IMR-90 (cell line): ENCODE measurements at regions not wholly inside any gene's neighbourhood (a gene's known extent, or its start where the extent isn't known, plus 50 kb on each side); places are given as distances from the start of the nearest gene placed in this dataset.

ENCODE experiments used
- ATAC-seq: fragments of 200-7000 bp; cut with Tn5 transposase; 2 replicates; pipeline ENCODE4 v1.9.1; 2020; ENCODE audit warnings: low read depth, mild to moderate bottlenecking, moderate library complexity
- BruUV-seq: library from RNA; stranded (reverse); fragments of 400-500 nt; replicated peaks from 2 replicates; lab custom pipeline; 2021; lab: Mats Ljungman, UMichigan
- CTCF ChIA-PET: fragments of 300-600 bp; formaldehyde crosslinking; extraction: SDS; loops from one replicate; lab custom pipeline; 2021; ENCODE audit warnings: antibody characterized with exemption; lab: Yijun Ruan, JAX
- POLR2A ChIA-PET: fragments of 300-600 bp; sonication (Branson Sonifier 250); formaldehyde crosslinking; loops from one replicate; lab custom pipeline; 2022; ENCODE audit warnings: antibody characterized with exemption; ENCODE audit not compliant: unreplicated experiment; lab: Charles Lee
- DNase-seq: peaks from one replicate; pipeline ENCODE4 v3.0.0; 2013
- H2AFZ ChIP-seq: replicated peaks from 2 replicates; pipeline ENCODE3; 2013; ENCODE audit warnings: low read length, mild to moderate bottlenecking; ENCODE audit not compliant: poor library complexity
- H2AK5ac ChIP-seq: 2 replicates; pipeline ENCODE4 v1.6.1; 2013; ENCODE audit warnings: low read depth, low read length, inconsistent platforms
- H2AK9ac ChIP-seq: replicated peaks from 2 replicates; pipeline ENCODE3; 2013; ENCODE audit warnings: mild to moderate bottlenecking, low read depth, low read length, moderate library complexity; ENCODE audit not compliant: poor library complexity
- H2BK120ac ChIP-seq: 2 replicates; pipeline ENCODE4 v1.6.1; 2013; ENCODE audit warnings: low read depth, low read length, inconsistent platforms
- H2BK15ac ChIP-seq: 3 replicates; pipeline ENCODE4 v1.6.1; 2013; ENCODE audit warnings: low read depth, low read length, inconsistent platforms
- H2BK20ac ChIP-seq: 2 replicates; pipeline ENCODE4 v1.6.1; 2013; ENCODE audit warnings: low read depth, mild to moderate bottlenecking, inconsistent platforms, low read length, moderate library complexity
- H2BK5ac ChIP-seq: 2 replicates; pipeline ENCODE4 v1.6.1; 2013; ENCODE audit warnings: mild to moderate bottlenecking, low read depth, low read length, inconsistent platforms; ENCODE audit not compliant: poor library complexity, severe bottlenecking
- H3K14ac ChIP-seq: replicated peaks from 2 replicates; pipeline ENCODE4 v1.6.1; 2013; ENCODE audit warnings: low read depth, low read length, inconsistent platforms
- H3K18ac ChIP-seq: 2 replicates; pipeline ENCODE4 v1.6.1; 2013; ENCODE audit warnings: low read depth, low read length, control low read depth
- H3K23ac ChIP-seq: 2 replicates; pipeline ENCODE4 v1.6.1; 2013; ENCODE audit warnings: low read depth, low read length, inconsistent platforms
- H3K27ac ChIP-seq: 2 replicates; pipeline ENCODE4 v1.5.1; 2013; ENCODE audit warnings: mild to moderate bottlenecking, control low read depth, low read length; ENCODE audit not compliant: insufficient read depth
- H3K27me3 ChIP-seq: 2 replicates; pipeline ENCODE4 v1.6.1; 2013; ENCODE audit warnings: low read length; ENCODE audit not compliant: control insufficient read depth, insufficient read depth
- H3K36me3 ChIP-seq: 2 replicates; pipeline ENCODE4 v1.6.1; 2013; ENCODE audit warnings: low read length, mixed read lengths; ENCODE audit not compliant: control insufficient read depth, insufficient read depth
- H3K4ac ChIP-seq: 2 replicates; pipeline ENCODE4 v1.6.1; 2013; ENCODE audit warnings: low read depth, low read length, inconsistent platforms
- H3K4me1 ChIP-seq: 2 replicates; pipeline ENCODE4 v1.6.1; 2013; ENCODE audit warnings: low read length, mixed read lengths; ENCODE audit not compliant: control insufficient read depth, insufficient read depth
- H3K4me2 ChIP-seq: 2 replicates; pipeline ENCODE4 v1.6.1; 2013; ENCODE audit warnings: low read depth, mild to moderate bottlenecking, control low read depth, low read length, moderate library complexity
- H3K4me3 ChIP-seq: 2 replicates; pipeline ENCODE4 v1.5.1; 2013; ENCODE audit warnings: low read depth, mild to moderate bottlenecking, control low read depth, low read length, moderate library complexity; ENCODE audit not compliant: insufficient read depth
- H3K56ac ChIP-seq: 2 replicates; pipeline ENCODE4 v1.6.1; 2013; ENCODE audit warnings: low read length, inconsistent platforms; ENCODE audit not compliant: insufficient read depth; ENCODE audit errors: extremely low read depth
- H3K79me1 ChIP-seq, 2 experiments: 2 replicates each; pipeline ENCODE4 v1.6.1; 2013; ENCODE audit warnings: low read length in 2 of 2, inconsistent platforms in 1 of 2, low read depth in 1 of 2
- H3K9ac ChIP-seq: 2 replicates; pipeline ENCODE4 v1.6.1; 2013; ENCODE audit warnings: low read depth, low read length, control low read depth
- H3K9me1 ChIP-seq: 2 replicates; pipeline ENCODE4 v1.6.1; 2013; ENCODE audit warnings: low read length, inconsistent platforms; ENCODE audit not compliant: insufficient read depth
- H3K9me3 ChIP-seq: 2 replicates; pipeline ENCODE4 v1.6.1; 2013; ENCODE audit warnings: low read length; ENCODE audit not compliant: control insufficient read depth, insufficient read depth
- H4K20me1 ChIP-seq: 2 replicates; pipeline ENCODE4 v1.6.1; 2013; ENCODE audit warnings: low read length, inconsistent platforms; ENCODE audit not compliant: insufficient read depth
- H4K5ac ChIP-seq: 2 replicates; pipeline ENCODE4 v1.6.1; 2013; ENCODE audit warnings: mild to moderate bottlenecking, low read depth, low read length, control low read depth
- H4K8ac ChIP-seq, 2 experiments: 2 replicates each; pipeline ENCODE4 v1.6.1; 2013; ENCODE audit warnings: low read depth in 2 of 2, low read length in 2 of 2, control low read depth in 1 of 2, inconsistent platforms in 1 of 2
- H4K91ac ChIP-seq: 2 replicates; pipeline ENCODE4 v1.6.1; 2013; ENCODE audit warnings: low read depth, low read length, inconsistent platforms; ENCODE audit not compliant: insufficient read depth
- BHLHE40 ChIP-seq: fragments of 150-350 bp; IDR thresholded peaks from 2 replicates; pipeline ENCODE4 v1.6.1; 2016; ENCODE audit warnings: mild to moderate bottlenecking, low read depth, low read length
- CEBPB ChIP-seq: IDR thresholded peaks from 2 replicates; pipeline ENCODE4 v1.6.1; 2012; ENCODE audit warnings: low read depth, low read length, improper control_type of control experiment
- CHD1 ChIP-seq: IDR thresholded peaks from 2 replicates; pipeline ENCODE4 v1.6.1; 2012; ENCODE audit warnings: low read depth, low read length, improper control_type of control experiment
- CTCF ChIP-seq: conservative IDR thresholded peaks from 2 replicates; pipeline ENCODE4 v1.5.1; 2012; ENCODE audit warnings: mild to moderate bottlenecking, low read depth, low read length, improper control_type of control experiment
- ELK1 ChIP-seq: fragments of 150-350 bp; IDR thresholded peaks from 2 replicates; pipeline ENCODE4 v1.6.1; 2016; ENCODE audit warnings: low read depth, mild to moderate bottlenecking, low read length, moderate library complexity, borderline replicate concordance
- FOS ChIP-seq: fragments of 150-350 bp; IDR thresholded peaks from 2 replicates; pipeline ENCODE4 v1.6.1; 2016; ENCODE audit warnings: low read depth, low read length
- MAFK ChIP-seq: IDR thresholded peaks from 2 replicates; pipeline ENCODE4 v1.6.1; 2012; ENCODE audit warnings: low read depth, low read length, improper control_type of control experiment
- MAZ ChIP-seq: IDR thresholded peaks from 2 replicates; pipeline ENCODE4 v1.6.1; 2012; ENCODE audit warnings: low read depth, mild to moderate bottlenecking, low read length, improper control_type of control experiment, moderate library complexity, borderline replicate concordance
- MXI1 ChIP-seq: IDR thresholded peaks from 2 replicates; pipeline ENCODE4 v1.6.1; 2012; ENCODE audit warnings: low read depth, mild to moderate bottlenecking, low read length, moderate library complexity, borderline replicate concordance
- NFE2L2 ChIP-seq: fragments of 150-350 bp; IDR thresholded peaks from 2 replicates; pipeline ENCODE4 v1.6.1; 2016; ENCODE audit warnings: low read depth, mild to moderate bottlenecking, low read length
- POLR2A ChIP-seq: IDR thresholded peaks from 2 replicates; pipeline ENCODE4 v1.6.1; 2012; ENCODE audit warnings: mild to moderate bottlenecking, low read depth, low read length
- RAD21 ChIP-seq: IDR thresholded peaks from 2 replicates; pipeline ENCODE4 v1.6.1; 2012; ENCODE audit warnings: low read length, improper control_type of control experiment
- RCOR1 ChIP-seq: IDR thresholded peaks from 2 replicates; pipeline ENCODE4 v1.6.1; 2012; ENCODE audit warnings: mild to moderate bottlenecking, low read length, improper control_type of control experiment; ENCODE audit not compliant: insufficient replicate concordance
- SMC3 ChIP-seq: fragments of 150-350 bp; IDR thresholded peaks from 2 replicates; pipeline ENCODE4 v1.6.1; 2016; ENCODE audit warnings: low read depth, mild to moderate bottlenecking, antibody characterized with exemption, low read length, moderate library complexity
- USF2 ChIP-seq: fragments of 150-350 bp; IDR thresholded peaks from 2 replicates; pipeline ENCODE4 v1.6.1; 2017; ENCODE audit warnings: mild to moderate bottlenecking, antibody characterized with exemption, low read length, low read depth
- WGBS, 2 experiments: methylation state at CpG; one replicate each; pipeline versions ENCODE4 v1.1.5 to v1.1.7; 2013; ENCODE audit warnings: missing lambda C conversion rate in 2 of 2; ENCODE audit not compliant: insufficient read length in 1 of 2; ENCODE audit errors: extremely low coverage in 2 of 2; 5-methylcytosine and 5-hydroxymethylcytosine counted together
- dilution Hi-C: fragments of 300-500 bp; cut with HindIII; formaldehyde crosslinking; loops from one replicate; pipeline ENCODE4 v1.14.3; 2018; ENCODE audit warnings: low sequenced_read_pairs; ENCODE audit not compliant: unreplicated experiment
- in situ Hi-C: fragments of 300-500 bp; cut with MboI; formaldehyde crosslinking; loops from 3 replicates; pipeline ENCODE4 v1.14.3; 2019; ENCODE audit warnings: low sequenced_read_pairs, inconsistent platforms, mixed read lengths
- intact Hi-C: fragments of 100-400 bp; cut with micrococcal nuclease; formaldehyde crosslinking; loops from 2 replicates; pipeline ENCODE4 v1.10.0; 2022

DNA sequence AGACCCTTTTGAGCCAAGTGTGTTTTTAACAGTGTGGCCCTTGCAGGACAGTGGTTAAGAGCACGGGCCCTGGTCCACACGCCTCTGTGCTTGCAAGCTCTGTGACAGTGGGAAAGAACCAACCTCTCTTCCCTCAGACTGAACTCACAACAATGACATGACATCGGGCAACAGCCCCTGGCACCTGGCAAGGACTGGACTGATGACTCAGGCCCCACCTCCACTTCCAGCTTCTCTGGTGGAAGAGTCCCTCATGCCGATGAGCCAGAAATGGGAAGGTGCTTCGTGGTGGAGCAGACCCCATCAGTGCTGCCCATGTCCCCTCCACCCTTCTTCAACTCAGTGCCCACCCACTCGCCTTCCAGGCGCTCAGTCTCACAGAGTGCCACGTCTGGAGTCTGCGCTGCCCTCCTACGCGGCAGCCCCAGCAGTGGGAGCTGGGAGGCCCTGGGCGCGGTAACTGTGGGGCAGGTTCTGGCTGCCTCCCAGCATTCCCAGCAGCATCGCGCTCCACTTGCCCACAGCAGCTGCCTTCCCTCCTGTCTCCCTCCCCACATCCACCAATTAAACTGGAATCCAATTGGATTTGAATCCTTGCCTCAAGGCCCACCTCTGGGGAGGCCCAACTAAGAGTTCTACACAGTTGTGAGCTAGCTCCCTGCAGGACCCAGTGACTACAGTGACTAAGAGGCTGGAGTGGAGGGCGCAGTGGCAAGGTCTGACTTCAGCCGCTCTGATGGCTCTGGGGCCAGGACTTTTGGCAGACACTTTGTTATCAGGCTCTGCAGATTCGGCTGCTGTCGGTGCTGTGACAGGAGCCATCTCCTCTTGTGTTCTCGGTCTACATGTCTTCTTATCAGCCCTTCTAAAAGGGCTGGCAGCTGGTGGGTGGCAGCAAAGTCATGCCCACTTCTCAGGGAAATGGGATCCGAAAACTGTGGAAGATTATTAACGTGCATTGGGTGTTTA lies 156.8 kb upstream of the MLN start:
- in situ Hi-C loops (no loop called here), dilution Hi-C loops (no loop called here), intact Hi-C loops (no loop called here)
- Histone ChIP-seq H3K18ac (no peak overlapping the region), H2AK5ac (no peak overlapping the region), H4K5ac (no peak overlapping the region), H3K9me1 (no peaks in the 10 kb centered on the region), H3K36me3 (no peaks in the 10 kb centered on the region), H3K9me3 (no peaks in the 10 kb centered on the region), H3K79me1 (no peaks in the 10 kb centered on the region), H2BK15ac (no peak overlapping the region), H3K4ac (no peak overlapping the region), H2BK20ac (no peak overlapping the region), H4K91ac (no peak overlapping the region), H3K4me3 (no peak overlapping the region), H2AK9ac (no peak overlapping the region), H3K14ac (no peak overlapping the region), H3K4me1 (no peaks in the 10 kb centered on the region), H2BK120ac (no peak overlapping the region), H3K23ac (no peak overlapping the region), H3K56ac (no peak overlapping the region), H3K9ac (no peak overlapping the region), H4K20me1 (no peaks in the 10 kb centered on the region; the same call in 1 of the 2 replicates), H2BK5ac (no peak overlapping the region), H4K8ac (no peak overlapping the region), H2AFZ (peak overlapping the region; percentile 18), H3K27ac (no peak overlapping the region), H3K4me2 (no peak overlapping the region), H3K27me3 (peaks cover 43% of the 10 kb centered on the region)
- no TSS peak for BruUV-seq
- DNase-seq (no peak), ATAC-seq (no peak)
- WGBS, 2 experiments = 68% methylated on average over 13 of the region's 22 CpGs; no CpG with 5 or more reads in 1 of the 2 experiments
- CTCF ChIA-PET = no interaction called here
- POLR2A ChIA-PET = no interaction called here
- TF ChIP-seq MXI1 (no peak), BHLHE40 (no peak), CEBPB (no peak), USF2 (no peak), RAD21 (no peak), RCOR1 (no peak), CHD1 (no peak), ELK1 (no peak), CTCF (no peak), FOS (no peak), MAFK (no peak), NFE2L2 (no peak), SMC3 (no peak), MAZ (no peak), POLR2A (no peak)
